GM12878 (cell line): ENCODE measurements at regions not wholly inside any gene's neighbourhood (a gene's known extent, or its start where the extent isn't known, plus 50 kb on each side); places are given as distances from the start of the nearest gene placed in this dataset.

Experiments used
- ATAC-seq: fragments of 200-7000 bp; cut with Tn5 transposase; 3 replicates; pipeline ENCODE4 v1.9.1; 2020; ENCODE audit warnings: mild to moderate bottlenecking, moderate library complexity
- BruUV-seq: library from RNA; stranded (reverse); fragments of 400-500 nt; replicated peaks from 2 replicates; lab custom pipeline; 2021; lab: Mats Ljungman, UMichigan
- CTCF ChIA-PET: fragments of 300-600 bp; sonication (Branson Sonifier 250); formaldehyde crosslinking; extraction: SDS; loops from one replicate; lab custom pipeline; 2021; ENCODE audit warnings: inconsistent platforms; lab: Yijun Ruan, JAX
- POLR2A ChIA-PET: fragments of 350-600 bp; formaldehyde crosslinking; extraction: SDS; loops from one replicate; lab custom pipeline; 2021; ENCODE audit warnings: inconsistent platforms; lab: Charles Lee
- RAD21 ChIA-PET: fragments of 300-600 bp; sonication (Branson Sonifier 250); formaldehyde crosslinking; loops from one replicate; lab custom pipeline; 2023; ENCODE audit warnings: antibody characterized with exemption; ENCODE audit not compliant: unreplicated experiment; lab: Charles Lee
- SMC1A ChIA-PET: fragments of 300-600 bp; sonication (Branson Sonifier 250); formaldehyde crosslinking; loops from one replicate; lab custom pipeline; 2023; ENCODE audit not compliant: unreplicated experiment, uncharacterized antibody; lab: Charles Lee
- DNase-seq: peaks from one replicate; pipeline ENCODE4 v3.0.0-alpha.2; 2011; ENCODE audit warnings: low read depth, low spot score
- FAIRE-seq: peaks from 3 replicates; lab custom pipeline; 2011; peaks lifted over from hg19 to GRCh38; lab: Jason Lieb, UNC
- H2AFZ ChIP-seq: 2 replicates; pipeline ENCODE4 v1.6.0; 2011; ENCODE audit warnings: low read depth, low read length, control low read depth; ENCODE audit not compliant: control insufficient read depth
- H3K27ac ChIP-seq: 2 replicates; pipeline ENCODE4 v1.5.1; 2011; ENCODE audit warnings: control low read depth; ENCODE audit not compliant: control insufficient read depth, insufficient read depth
- H3K27me3 ChIP-seq, 2 experiments: replicated peaks in 1 of 2; 2 replicates each; pipeline versions ENCODE4 v1.6.0 to v1.6.1; 2011; ENCODE audit warnings: low read length in 1 of 2; ENCODE audit not compliant: control insufficient read depth in 2 of 2, insufficient read depth in 2 of 2
- H3K36me3 ChIP-seq, 2 experiments: 2 replicates each; pipeline ENCODE4 v1.5.1; 2011; ENCODE audit warnings: low read length in 1 of 2; ENCODE audit not compliant: control insufficient read depth in 2 of 2, insufficient read depth in 2 of 2
- H3K4me1 ChIP-seq: 2 replicates; pipeline ENCODE4 v1.6.1; 2011; ENCODE audit warnings: mild to moderate bottlenecking, low read length, moderate library complexity, mixed read lengths; ENCODE audit not compliant: control insufficient read depth, insufficient read depth
- H3K4me2 ChIP-seq: 2 replicates; pipeline ENCODE4 v1.6.0; 2011; ENCODE audit warnings: control low read depth; ENCODE audit not compliant: control insufficient read depth, insufficient read depth
- H3K4me3 ChIP-seq: fragments of 200-600 bp; sonication (generic); 2 replicates; pipeline ENCODE4 v1.5.1; 2016
- H3K79me2 ChIP-seq: 2 replicates; pipeline ENCODE4 v1.6.0; 2011; ENCODE audit warnings: low read length; ENCODE audit not compliant: control insufficient read depth, insufficient read depth
- H3K9ac ChIP-seq: 2 replicates; pipeline ENCODE4 v1.8.0; 2011; ENCODE audit warnings: low read length, control low read depth, mixed read lengths; ENCODE audit not compliant: control insufficient read depth, insufficient read depth
- H3K9me3 ChIP-seq: replicated peaks from 3 replicates; pipeline ENCODE4 v1.5.1; 2011; ENCODE audit warnings: mild to moderate bottlenecking, low read length; ENCODE audit not compliant: control insufficient read depth, insufficient read depth
- H4K20me1 ChIP-seq: 2 replicates; pipeline ENCODE4 v1.6.0; 2011; ENCODE audit not compliant: control insufficient read depth, insufficient read depth
- CBX3 ChIP-seq: fragments of 200-600 bp; sonication (generic); IDR thresholded peaks from 2 replicates; pipeline ENCODE4 v1.6.1; 2016; ENCODE audit warnings: low read depth, borderline replicate concordance
- CEBPZ ChIP-seq: fragments of 150-350 bp; IDR thresholded peaks from 2 replicates; pipeline ENCODE4 v1.6.1; 2016; ENCODE audit warnings: low read depth, low read length
- IRF4 ChIP-seq: IDR thresholded peaks from 2 replicates; pipeline ENCODE4 v1.6.1; 2011; ENCODE audit warnings: low read depth, low read length
- NR2F1 ChIP-seq: fragments of 450-650 bp; conservative IDR thresholded peaks from 2 replicates; pipeline ENCODE4 v1.6.1; 2017; ENCODE audit warnings: mild to moderate bottlenecking
- POLR2A ChIP-seq: IDR thresholded peaks from 2 replicates; pipeline ENCODE4 v1.6.1; 2011; ENCODE audit warnings: low read depth, mild to moderate bottlenecking, low read length
- RB1 ChIP-seq: fragments of 450-650 bp; formaldehyde crosslinking; IDR thresholded peaks from 2 replicates; pipeline ENCODE4 v1.6.1; 2017; ENCODE audit warnings: mild to moderate bottlenecking, borderline replicate concordance
- RELA ChIP-seq: fragments of 450-650 bp; IDR thresholded peaks from 2 replicates; pipeline ENCODE4 v1.8.0; 2014; ENCODE audit warnings: borderline replicate concordance; ENCODE audit not compliant: partially characterized antibody
- REST ChIP-seq: IDR thresholded peaks from 2 replicates; pipeline ENCODE4 v1.6.1; 2012; ENCODE audit warnings: mild to moderate bottlenecking, low read depth, low read length
- SIN3A ChIP-seq: IDR thresholded peaks from 2 replicates; pipeline ENCODE4 v1.6.1; 2012; ENCODE audit warnings: low read depth, low read length, improper control_type of control experiment
- SMARCA5 ChIP-seq: fragments of 450-650 bp; IDR thresholded peaks from 2 replicates; pipeline ENCODE4 v1.6.1; 2017; ENCODE audit warnings: mild to moderate bottlenecking
- SUZ12 ChIP-seq: fragments of 200-600 bp; sonication (generic); IDR thresholded peaks from one replicate; pipeline ENCODE4 v1.6.1; 2018; ENCODE audit warnings: antibody characterized with exemption, mild to moderate bottlenecking; ENCODE audit not compliant: unreplicated experiment
- WGBS: methylation state at CpG from one replicate; pipeline ENCODE4 v1.1.6; 2016; ENCODE audit warnings: low lambda C conversion rate; ENCODE audit not compliant: insufficient replicate concordance, insufficient coverage; ENCODE audit errors: missing lambda C conversion rate; 5-methylcytosine and 5-hydroxymethylcytosine counted together
- in situ Hi-C: fragments of 300-500 bp; cut with MboI; formaldehyde crosslinking; loops from 9 replicates; pipeline ENCODE4 v1.14.3; 2018; ENCODE audit warnings: mixed read lengths
- intact Hi-C: fragments of 100-400 bp; cut with micrococcal nuclease; formaldehyde crosslinking; loops from one replicate; pipeline ENCODE4 v1.14.2; 2022; ENCODE audit not compliant: unreplicated experiment

DNA sequence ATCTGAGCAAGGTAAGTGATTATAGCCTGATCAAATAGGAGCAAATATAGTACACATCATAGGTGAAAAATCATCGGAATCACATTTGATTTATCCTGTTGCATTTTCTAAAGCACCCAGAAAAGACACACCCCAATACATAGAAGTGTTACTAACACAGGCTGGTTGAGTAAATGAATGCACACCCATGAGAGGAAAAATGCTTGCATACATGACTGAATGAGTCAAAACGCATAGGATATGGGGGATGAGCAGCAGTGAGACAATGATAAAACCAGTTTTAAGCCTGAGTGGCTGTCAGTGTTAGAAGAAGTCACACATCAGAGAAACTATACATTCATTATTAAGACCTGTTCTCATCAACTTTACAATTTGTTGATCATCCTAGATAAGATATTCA lies 449.6 kb upstream of the CDH20 start:
- RAD21 ChIA-PET = no interaction called here
- Histone ChIP-seq H3K27me3 (no peaks in the 10 kb centered on the region), H3K9ac (no peak overlapping the region), H3K4me1 (no peaks in the 10 kb centered on the region), H2AFZ (no peak overlapping the region), H3K4me2 (no peak overlapping the region), H3K9me3 (no peaks in the 10 kb centered on the region), H3K4me3 (no peak overlapping the region), H3K27ac (no peak overlapping the region), H4K20me1 (no peaks in the 10 kb centered on the region), H3K79me2 (no peaks in the 10 kb centered on the region), H3K36me3 (no peaks in the 10 kb centered on the region)
- BruUV-seq = no TSS peak
- intact Hi-C loops = no loop called here
- in situ Hi-C loops = no loop called here
- CTCF ChIA-PET = no interaction called here
- ATAC-seq = no peak
- no peak for DNase-seq
- FAIRE-seq = no peak
- WGBS = 3% methylated on average over 2 of the region's 2 CpGs
- POLR2A ChIA-PET = no interaction called here
- TF ChIP-seq CBX3 (no peak), IRF4 (no peak), RELA (no peak), REST (no peak), POLR2A (no peak), SMARCA5 (no peak), SUZ12 (no peak), SIN3A (no peak), RB1 (no peak), CEBPZ (no peak), NR2F1 (no peak)
- SMC1A ChIA-PET = no interaction called here
